ENCODE measurements at regions not wholly inside any gene's neighbourhood (a gene's known extent, or its start where the extent isn't known, plus 50 kb on each side); places are given as distances from the start of the nearest gene placed in this dataset.

DNA sequence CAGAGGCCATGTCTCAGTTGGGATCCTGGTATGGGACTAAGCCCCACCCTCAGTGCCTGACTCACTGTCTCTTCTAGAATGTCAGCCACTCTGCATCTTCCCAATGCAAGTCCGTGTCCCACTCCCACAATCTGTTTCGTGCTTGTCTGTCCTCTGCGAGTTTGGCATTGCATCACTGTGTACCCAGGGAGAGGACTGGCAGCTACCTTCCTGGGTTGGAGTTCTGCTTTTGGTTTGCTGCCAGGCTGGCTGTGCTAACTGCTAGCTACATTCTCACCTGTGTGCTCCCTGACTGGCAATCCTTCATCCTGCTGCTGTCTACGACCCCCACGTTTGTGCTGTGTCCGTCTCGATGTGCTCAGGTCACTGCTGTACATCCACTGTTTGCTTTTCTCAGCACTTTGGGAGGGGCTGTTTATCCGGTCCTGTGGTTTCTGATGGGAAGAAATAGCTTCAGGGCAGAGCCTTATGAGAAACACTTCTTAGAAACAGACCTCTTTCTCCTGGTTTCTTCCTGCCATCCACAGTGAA is 56.0 kb upstream of the GLI3 start:
- TF ChIP-seq, protein P1, sequence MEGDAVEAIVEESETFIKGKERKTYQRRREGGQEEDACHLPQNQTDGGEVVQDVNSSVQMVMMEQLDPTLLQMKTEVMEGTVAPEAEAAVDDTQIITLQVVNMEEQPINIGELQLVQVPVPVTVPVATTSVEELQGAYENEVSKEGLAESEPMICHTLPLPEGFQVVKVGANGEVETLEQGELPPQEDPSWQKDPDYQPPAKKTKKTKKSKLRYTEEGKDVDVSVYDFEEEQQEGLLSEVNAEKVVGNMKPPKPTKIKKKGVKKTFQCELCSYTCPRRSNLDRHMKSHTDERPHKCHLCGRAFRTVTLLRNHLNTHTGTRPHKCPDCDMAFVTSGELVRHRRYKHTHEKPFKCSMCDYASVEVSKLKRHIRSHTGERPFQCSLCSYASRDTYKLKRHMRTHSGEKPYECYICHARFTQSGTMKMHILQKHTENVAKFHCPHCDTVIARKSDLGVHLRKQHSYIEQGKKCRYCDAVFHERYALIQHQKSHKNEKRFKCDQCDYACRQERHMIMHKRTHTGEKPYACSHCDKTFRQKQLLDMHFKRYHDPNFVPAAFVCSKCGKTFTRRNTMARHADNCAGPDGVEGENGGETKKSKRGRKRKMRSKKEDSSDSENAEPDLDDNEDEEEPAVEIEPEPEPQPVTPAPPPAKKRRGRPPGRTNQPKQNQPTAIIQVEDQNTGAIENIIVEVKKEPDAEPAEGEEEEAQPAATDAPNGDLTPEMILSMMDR (IDR thresholded peaks at IDR 0.05; ENCODE audit: insufficient read depth, low read length, poor library complexity, severe bottlenecking): no peak
- TF ChIP-seq EZH2phosphoT487 (conservative IDR thresholded peaks at IDR 0.05; ENCODE audit: low read length): no peak

Measured in SU-DHL-6 (cell line).